Panc1 (cell line): ENCODE measurements at regions not wholly inside any gene's neighbourhood (a gene's known extent, or its start where the extent isn't known, plus 50 kb on each side); places are given as distances from the start of the nearest gene placed in this dataset.
"Not testable (repeated sequence)": the region's sequence is repeated elsewhere in the genome, so short reads cannot be mapped to it uniquely, and the experiment has no call there.

Source experiments
- ATAC-seq: fragments of 200-7000 bp; cut with Tn5 transposase; 2 replicates; pipeline ENCODE4 v1.9.1; 2020; ENCODE audit warnings: mild to moderate bottlenecking, moderate library complexity
- BruUV-seq: library from RNA; stranded (reverse); fragments of 400-500 nt; replicated peaks from 2 replicates; lab custom pipeline; 2021; lab: Mats Ljungman, UMichigan
- CTCF ChIA-PET: fragments of 300-600 bp; sonication (Branson Sonifier 250); formaldehyde crosslinking; loops from one replicate; lab custom pipeline; 2022; ENCODE audit warnings: antibody characterized with exemption; lab: Charles Lee
- POLR2A ChIA-PET: fragments of 300-600 bp; sonication (Branson Sonifier 250); formaldehyde crosslinking; loops from one replicate; lab custom pipeline; 2022; ENCODE audit warnings: antibody characterized with exemption; lab: Charles Lee
- DNase-seq: peaks from one replicate; pipeline ENCODE4 v3.0.0-alpha.2; 2010; ENCODE audit warnings: low read depth, low spot score
- H3K27ac ChIP-seq: 2 replicates; pipeline ENCODE4 v1.5.1; 2011; ENCODE audit warnings: mild to moderate bottlenecking, low read length, inconsistent platforms
- H3K27me3 ChIP-seq: fragments of 200-500 bp; sonication (Bioruptor generic); 2 replicates; pipeline ENCODE4 v1.6.0; 2014; ENCODE audit warnings: low read length, inconsistent platforms; ENCODE audit not compliant: control insufficient read depth, insufficient read depth
- H3K36me3 ChIP-seq: fragments of 200-500 bp; sonication (Bioruptor generic); 2 replicates; pipeline ENCODE4 v1.5.1; 2014; ENCODE audit warnings: inconsistent platforms, mild to moderate bottlenecking, low read length, moderate library complexity; ENCODE audit not compliant: control insufficient read depth, insufficient read depth
- H3K4me1 ChIP-seq: 2 replicates; pipeline ENCODE4 v1.5.1; 2011; ENCODE audit warnings: inconsistent platforms, mild to moderate bottlenecking, low read length, moderate library complexity; ENCODE audit not compliant: control insufficient read depth, insufficient read depth
- H3K4me3 ChIP-seq, 2 experiments: 2 replicates each; pipeline ENCODE4 v1.5.1; 2011 to 2012; ENCODE audit warnings: low read depth in 2 of 2, low read length in 2 of 2, mild to moderate bottlenecking in 2 of 2, inconsistent platforms in 1 of 2, moderate library complexity in 1 of 2
- H3K9me3 ChIP-seq: fragments of 200-500 bp; sonication (Bioruptor generic); 2 replicates; pipeline ENCODE4 v1.5.1; 2014; ENCODE audit warnings: low read depth, mild to moderate bottlenecking, inconsistent platforms, low read length, moderate library complexity; ENCODE audit not compliant: control insufficient read depth, insufficient read depth
- POLR2AphosphoS5 ChIP-seq: IDR thresholded peaks from 2 replicates; pipeline ENCODE4 v1.6.1; 2012; ENCODE audit warnings: mild to moderate bottlenecking, low read depth, low read length, moderate library complexity
- SIN3A ChIP-seq: IDR thresholded peaks from 2 replicates; pipeline ENCODE4 v1.6.1; 2012; ENCODE audit warnings: low read depth, mild to moderate bottlenecking, low read length, moderate library complexity, borderline replicate concordance; ENCODE audit not compliant: insufficient read depth
- TCF7L2 ChIP-seq: IDR thresholded peaks from 2 replicates; pipeline ENCODE4 v1.6.1; 2011; ENCODE audit warnings: mild to moderate bottlenecking, low read depth, low read length, inconsistent platforms
- in situ Hi-C: cut with HindIII; loops from 2 replicates; pipeline ENCODE4 v1.10.0; 2016; ENCODE audit warnings: low sequenced_read_pairs, low pct_unique_long_range_greater_than_20kb
- intact Hi-C: fragments of 100-400 bp; cut with micrococcal nuclease; formaldehyde crosslinking; loops from one replicate; pipeline ENCODE4 v1.10.0; 2022; ENCODE audit not compliant: unreplicated experiment
- TF ChIP-seq, protein P1 (sequence below), 2 experiments: IDR thresholded peaks; 2 replicates each; pipeline ENCODE4 v1.6.1; 2011 to 2012; ENCODE audit warnings: low read depth in 2 of 2, control low read depth in 1 of 2, low read length in 1 of 2, mild to moderate bottlenecking in 1 of 2, moderate library complexity in 1 of 2; ENCODE audit not compliant: insufficient read depth in 1 of 2
- TF ChIP-seq, protein P2 (sequence below): fragments of 450-650 bp; IDR thresholded peaks from 2 replicates; pipeline ENCODE4 v1.5.1; 2017; ENCODE audit warnings: mild to moderate bottlenecking

DNA sequence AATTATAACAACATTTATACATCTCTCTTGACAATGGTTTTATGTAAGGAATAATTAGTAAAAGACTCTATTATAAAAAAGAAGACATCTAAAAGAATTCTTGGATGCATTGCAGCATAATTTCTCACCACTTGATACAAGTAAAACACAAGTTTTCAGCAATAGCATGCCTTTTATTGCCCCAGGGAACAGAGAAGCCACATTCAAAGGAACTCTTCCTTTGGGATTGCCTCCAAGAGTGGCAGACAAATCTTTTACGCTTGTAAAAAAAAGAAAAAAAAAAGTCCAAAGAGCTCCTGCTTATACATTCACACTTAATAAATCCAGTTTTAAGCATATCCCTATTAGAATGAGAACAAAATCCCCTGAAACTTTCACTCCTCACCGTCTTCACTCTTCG lies 2357.8 kb upstream of the PCDH20 start:
- H3K27ac ChIP-seq: no peak overlapping the region
- ATAC-seq (no peak), DNase-seq (no peak)
- no peaks in the 10 kb centered on the region for H3K4me1 ChIP-seq
- H3K4me3 ChIP-seq: no peak overlapping the region
- intact Hi-C loops (no loop called here), in situ Hi-C loops (no loop called here)
- TF ChIP-seq, protein P1, sequence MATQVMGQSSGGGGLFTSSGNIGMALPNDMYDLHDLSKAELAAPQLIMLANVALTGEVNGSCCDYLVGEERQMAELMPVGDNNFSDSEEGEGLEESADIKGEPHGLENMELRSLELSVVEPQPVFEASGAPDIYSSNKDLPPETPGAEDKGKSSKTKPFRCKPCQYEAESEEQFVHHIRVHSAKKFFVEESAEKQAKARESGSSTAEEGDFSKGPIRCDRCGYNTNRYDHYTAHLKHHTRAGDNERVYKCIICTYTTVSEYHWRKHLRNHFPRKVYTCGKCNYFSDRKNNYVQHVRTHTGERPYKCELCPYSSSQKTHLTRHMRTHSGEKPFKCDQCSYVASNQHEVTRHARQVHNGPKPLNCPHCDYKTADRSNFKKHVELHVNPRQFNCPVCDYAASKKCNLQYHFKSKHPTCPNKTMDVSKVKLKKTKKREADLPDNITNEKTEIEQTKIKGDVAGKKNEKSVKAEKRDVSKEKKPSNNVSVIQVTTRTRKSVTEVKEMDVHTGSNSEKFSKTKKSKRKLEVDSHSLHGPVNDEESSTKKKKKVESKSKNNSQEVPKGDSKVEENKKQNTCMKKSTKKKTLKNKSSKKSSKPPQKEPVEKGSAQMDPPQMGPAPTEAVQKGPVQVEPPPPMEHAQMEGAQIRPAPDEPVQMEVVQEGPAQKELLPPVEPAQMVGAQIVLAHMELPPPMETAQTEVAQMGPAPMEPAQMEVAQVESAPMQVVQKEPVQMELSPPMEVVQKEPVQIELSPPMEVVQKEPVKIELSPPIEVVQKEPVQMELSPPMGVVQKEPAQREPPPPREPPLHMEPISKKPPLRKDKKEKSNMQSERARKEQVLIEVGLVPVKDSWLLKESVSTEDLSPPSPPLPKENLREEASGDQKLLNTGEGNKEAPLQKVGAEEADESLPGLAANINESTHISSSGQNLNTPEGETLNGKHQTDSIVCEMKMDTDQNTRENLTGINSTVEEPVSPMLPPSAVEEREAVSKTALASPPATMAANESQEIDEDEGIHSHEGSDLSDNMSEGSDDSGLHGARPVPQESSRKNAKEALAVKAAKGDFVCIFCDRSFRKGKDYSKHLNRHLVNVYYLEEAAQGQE (IDR thresholded peaks at IDR 0.05; ENCODE audit: insufficient read depth in 1 of 2, low read depth in 2 of 2, low read length in 1 of 2): no peak
- TF ChIP-seq, protein P2, sequence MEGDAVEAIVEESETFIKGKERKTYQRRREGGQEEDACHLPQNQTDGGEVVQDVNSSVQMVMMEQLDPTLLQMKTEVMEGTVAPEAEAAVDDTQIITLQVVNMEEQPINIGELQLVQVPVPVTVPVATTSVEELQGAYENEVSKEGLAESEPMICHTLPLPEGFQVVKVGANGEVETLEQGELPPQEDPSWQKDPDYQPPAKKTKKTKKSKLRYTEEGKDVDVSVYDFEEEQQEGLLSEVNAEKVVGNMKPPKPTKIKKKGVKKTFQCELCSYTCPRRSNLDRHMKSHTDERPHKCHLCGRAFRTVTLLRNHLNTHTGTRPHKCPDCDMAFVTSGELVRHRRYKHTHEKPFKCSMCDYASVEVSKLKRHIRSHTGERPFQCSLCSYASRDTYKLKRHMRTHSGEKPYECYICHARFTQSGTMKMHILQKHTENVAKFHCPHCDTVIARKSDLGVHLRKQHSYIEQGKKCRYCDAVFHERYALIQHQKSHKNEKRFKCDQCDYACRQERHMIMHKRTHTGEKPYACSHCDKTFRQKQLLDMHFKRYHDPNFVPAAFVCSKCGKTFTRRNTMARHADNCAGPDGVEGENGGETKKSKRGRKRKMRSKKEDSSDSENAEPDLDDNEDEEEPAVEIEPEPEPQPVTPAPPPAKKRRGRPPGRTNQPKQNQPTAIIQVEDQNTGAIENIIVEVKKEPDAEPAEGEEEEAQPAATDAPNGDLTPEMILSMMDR: no peak
- no peak for TF ChIP-seq SIN3A
- TF ChIP-seq POLR2AphosphoS5: no peak
- no peak for TF ChIP-seq TCF7L2
- ChIA-PET CTCF (no interaction called here), POLR2A (no interaction called here)
- BruUV-seq: no TSS peak
- H3K36me3 ChIP-seq: no peaks in the 10 kb centered on the region
- no peaks in the 10 kb centered on the region for H3K9me3 ChIP-seq
- H3K27me3 ChIP-seq: no peaks in the 10 kb centered on the region

DNA sequence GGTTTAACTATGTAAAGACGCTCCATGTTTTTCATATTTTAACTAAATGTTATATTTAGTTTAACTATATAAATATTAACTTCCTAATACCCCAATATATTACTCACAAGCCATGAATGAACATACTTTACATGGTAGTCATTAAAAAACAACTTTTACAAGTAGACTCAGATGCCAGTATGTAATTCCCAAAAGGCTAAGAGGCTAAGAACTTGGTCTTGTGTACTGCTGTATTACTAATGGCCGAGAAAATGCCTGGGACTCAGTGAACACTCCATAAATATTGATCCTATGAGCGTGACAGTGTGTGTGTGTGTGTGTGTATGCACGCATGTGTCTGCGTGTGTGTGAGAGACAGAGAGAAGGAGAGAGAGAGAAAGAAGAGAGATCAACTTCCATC lies 2342.0 kb upstream of the PCDH20 start:
- intact Hi-C loops, DNase-seq, H3K27ac ChIP-seq, H3K4me1 ChIP-seq, H3K36me3 ChIP-seq, ATAC-seq, in situ Hi-C loops, CTCF ChIA-PET, BruUV-seq, H3K9me3 ChIP-seq, POLR2A ChIA-PET, H3K4me3 ChIP-seq, H3K27me3 ChIP-seq: not testable (repeated sequence)

DNA sequence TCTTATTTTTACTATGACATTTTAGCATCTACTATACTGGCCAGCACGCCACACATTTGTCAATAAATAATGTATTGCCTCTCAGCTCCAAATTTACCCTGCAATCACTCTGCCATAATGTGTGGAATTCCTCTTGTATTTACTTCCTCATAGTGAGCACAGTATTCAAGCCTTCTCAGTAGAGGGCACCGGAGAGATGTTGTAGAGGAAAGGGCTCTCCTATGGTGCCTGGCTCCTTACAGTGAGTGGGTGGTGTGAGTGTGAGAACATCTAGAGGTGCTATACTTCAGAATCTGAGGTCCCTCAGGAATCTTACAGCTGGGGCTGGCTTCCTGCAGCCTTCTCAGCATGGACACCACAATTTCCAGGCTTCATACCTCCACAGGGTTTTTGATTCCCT lies 2334.2 kb upstream of the PCDH20 start:
- H3K9me3 ChIP-seq, BruUV-seq, DNase-seq, H3K36me3 ChIP-seq, H3K27me3 ChIP-seq, H3K4me3 ChIP-seq, H3K27ac ChIP-seq, CTCF ChIA-PET, H3K4me1 ChIP-seq, in situ Hi-C loops, intact Hi-C loops, POLR2A ChIA-PET: not testable (repeated sequence)
- peak; percentile 81 for ATAC-seq

DNA sequence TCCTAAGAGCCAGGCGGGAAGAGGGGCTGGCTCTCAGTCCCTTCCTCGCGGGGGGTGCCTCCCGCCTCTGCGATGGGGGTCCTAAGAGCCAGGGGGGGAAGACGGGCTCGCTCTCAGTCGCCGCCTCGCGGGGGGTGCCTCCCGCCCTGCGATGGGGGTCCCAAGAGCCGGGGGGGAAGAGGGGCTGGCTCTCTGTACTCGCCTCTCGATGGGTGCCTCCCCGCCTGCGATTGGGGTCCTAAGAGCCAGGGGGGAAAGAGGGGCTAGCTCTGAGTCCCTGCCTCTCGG lies 2326.1 kb upstream of the PCDH20 start:
- H3K9me3 ChIP-seq, intact Hi-C loops, H3K4me3 ChIP-seq, BruUV-seq, H3K4me1 ChIP-seq, H3K36me3 ChIP-seq, H3K27ac ChIP-seq, CTCF ChIA-PET, DNase-seq, POLR2A ChIA-PET, ATAC-seq, H3K27me3 ChIP-seq, in situ Hi-C loops: not testable (repeated sequence)
